ENCODE measurements at regions not wholly inside any gene's neighbourhood (a gene's known extent, or its start where the extent isn't known, plus 50 kb on each side); places are given as distances from the start of the nearest gene placed in this dataset.

DNA sequence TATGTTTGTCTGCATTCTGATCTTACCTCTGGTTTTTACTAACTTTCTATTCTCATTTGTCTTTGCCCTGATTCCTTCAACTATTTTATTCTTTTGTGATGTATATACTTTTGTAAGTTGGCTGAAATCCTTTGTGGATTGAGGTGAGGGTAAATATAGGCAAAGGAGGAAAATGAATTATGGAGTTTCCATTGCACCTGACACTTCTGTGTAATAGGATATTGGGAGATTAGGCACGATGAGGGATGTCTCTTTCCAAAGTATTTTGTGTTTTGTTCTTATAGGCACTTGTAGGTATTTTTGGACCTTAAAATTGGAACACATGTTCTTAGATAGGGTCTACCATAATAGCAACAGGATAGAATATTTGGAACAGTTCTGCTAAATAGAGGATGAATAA, 76.4 kb downstream of the HRH4 start:
- TF ChIP-seq, protein P1, sequence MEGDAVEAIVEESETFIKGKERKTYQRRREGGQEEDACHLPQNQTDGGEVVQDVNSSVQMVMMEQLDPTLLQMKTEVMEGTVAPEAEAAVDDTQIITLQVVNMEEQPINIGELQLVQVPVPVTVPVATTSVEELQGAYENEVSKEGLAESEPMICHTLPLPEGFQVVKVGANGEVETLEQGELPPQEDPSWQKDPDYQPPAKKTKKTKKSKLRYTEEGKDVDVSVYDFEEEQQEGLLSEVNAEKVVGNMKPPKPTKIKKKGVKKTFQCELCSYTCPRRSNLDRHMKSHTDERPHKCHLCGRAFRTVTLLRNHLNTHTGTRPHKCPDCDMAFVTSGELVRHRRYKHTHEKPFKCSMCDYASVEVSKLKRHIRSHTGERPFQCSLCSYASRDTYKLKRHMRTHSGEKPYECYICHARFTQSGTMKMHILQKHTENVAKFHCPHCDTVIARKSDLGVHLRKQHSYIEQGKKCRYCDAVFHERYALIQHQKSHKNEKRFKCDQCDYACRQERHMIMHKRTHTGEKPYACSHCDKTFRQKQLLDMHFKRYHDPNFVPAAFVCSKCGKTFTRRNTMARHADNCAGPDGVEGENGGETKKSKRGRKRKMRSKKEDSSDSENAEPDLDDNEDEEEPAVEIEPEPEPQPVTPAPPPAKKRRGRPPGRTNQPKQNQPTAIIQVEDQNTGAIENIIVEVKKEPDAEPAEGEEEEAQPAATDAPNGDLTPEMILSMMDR (IDR thresholded peaks at IDR 0.05; ENCODE audit: low read depth, low read length): no peak
- CTCF ChIA-PET: interaction anchor here (1.0 kb wide), 1 partner anchor 48 kb away, joined by 4 read pairs; no protein-coding TSS in a partner anchor
- POLR2A ChIA-PET: no interaction called here
- H3K27ac ChIP-seq (ENCODE audit: low read depth, low read length): no peak overlapping the region
- no peak overlapping the region for H3K4me3 ChIP-seq (ENCODE audit: low read depth, low read length)
- H3K9me3 ChIP-seq (ENCODE audit: control insufficient read depth, insufficient read depth, low read length): no peaks in the 10 kb centered on the region
- DNase-seq (ENCODE audit: low read depth, low spot score): no peak
- peaks cover 5% of the 10 kb centered on the region for H3K27me3 ChIP-seq (ENCODE audit: control insufficient read depth, insufficient read depth, low read length)

DNA sequence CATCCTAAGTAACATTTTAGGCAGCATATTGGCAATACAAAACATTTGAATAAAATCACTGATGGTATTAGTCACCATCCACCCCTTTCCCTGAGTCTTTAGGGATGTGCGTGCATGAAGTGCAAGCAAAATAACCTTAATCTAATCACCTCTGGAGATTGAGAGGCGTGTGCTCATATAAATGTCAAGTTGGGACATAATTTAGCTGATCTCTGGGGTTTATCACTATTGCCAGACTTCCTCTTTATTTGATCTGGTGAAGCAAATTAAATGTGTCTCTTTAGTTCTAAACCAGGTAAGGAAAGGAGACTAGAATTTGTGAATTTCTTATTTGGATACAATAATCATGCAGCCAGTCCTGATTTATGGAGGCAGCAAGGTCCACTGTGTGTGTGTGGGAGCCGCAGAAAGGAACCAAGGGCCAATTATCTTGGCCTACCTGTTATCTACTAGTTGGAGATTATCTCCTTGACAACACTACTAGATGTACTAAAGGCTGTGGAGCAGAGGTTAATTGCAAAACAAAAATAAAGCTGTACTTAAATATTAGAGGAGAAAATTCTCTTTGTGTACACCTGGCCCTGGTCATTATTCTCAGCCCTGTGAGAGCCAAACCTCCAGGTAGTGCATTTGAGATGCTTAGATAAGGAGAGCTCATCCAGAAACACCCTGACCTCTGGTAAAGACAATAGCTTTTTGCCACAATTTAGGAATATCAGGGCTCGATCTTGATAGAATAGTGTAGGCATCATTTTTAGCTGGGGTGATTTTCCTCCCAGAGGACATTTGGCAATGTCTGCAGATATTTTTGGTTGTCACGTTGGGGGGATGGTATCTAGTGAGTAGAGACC, 78.2 kb downstream of the HRH4 start:
- POLR2A ChIA-PET: no interaction called here
- no peaks in the 10 kb centered on the region for H3K9me3 ChIP-seq (ENCODE audit: control insufficient read depth, insufficient read depth, low read length)
- no peak overlapping the region for H3K4me3 ChIP-seq (ENCODE audit: low read depth, low read length)
- peaks cover 5% of the 10 kb centered on the region for H3K27me3 ChIP-seq (ENCODE audit: control insufficient read depth, insufficient read depth, low read length)
- TF ChIP-seq, protein P1 (IDR thresholded peaks at IDR 0.05; ENCODE audit: low read depth, low read length): no peak
- no peak overlapping the region for H3K27ac ChIP-seq (ENCODE audit: low read depth, low read length)
- CTCF ChIA-PET: no interaction called here
- no peak for DNase-seq (ENCODE audit: low read depth, low spot score)

DNA sequence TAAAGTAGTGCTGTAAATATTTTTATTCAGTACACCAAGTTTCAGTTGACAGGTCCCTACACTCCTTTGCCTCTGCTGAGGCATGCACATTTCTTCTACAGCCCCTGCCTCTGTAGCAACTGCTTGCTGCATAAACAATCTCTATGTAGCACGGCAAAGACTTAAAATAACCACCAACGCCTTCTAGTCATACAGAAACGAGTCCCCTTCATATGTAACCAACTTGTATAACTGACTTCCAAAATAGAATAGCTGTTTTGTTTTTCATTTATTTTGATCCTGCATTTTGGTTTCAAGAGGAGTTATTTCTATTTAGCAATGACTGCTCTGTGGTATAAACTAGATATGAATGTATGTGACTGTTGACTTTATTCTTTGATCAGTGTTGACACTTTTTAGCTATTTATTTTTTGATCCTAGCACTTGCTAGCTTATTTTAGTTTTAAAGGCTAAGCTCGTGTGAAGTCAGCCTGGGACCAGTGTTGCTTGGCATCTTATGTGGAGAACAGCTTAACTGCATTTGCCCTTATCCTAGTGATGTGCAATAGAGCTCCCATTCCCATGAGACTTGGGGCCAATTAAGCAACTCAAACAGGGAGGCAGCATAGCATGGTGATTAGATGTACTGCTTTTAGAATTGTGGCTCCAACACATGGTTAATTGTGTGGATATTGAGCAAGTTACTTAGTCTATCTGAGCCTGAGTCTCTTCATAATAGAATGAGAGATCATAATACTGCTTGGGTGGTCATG, 79.6 kb downstream of the HRH4 start:
- no peak overlapping the region for H3K27ac ChIP-seq (ENCODE audit: low read depth, low read length)
- TF ChIP-seq, protein P1 (IDR thresholded peaks at IDR 0.05; ENCODE audit: low read depth, low read length): no peak
- H3K27me3 ChIP-seq (ENCODE audit: control insufficient read depth, insufficient read depth, low read length): peaks cover 5% of the 10 kb centered on the region
- CTCF ChIA-PET: interaction anchor here (0.9 to 1.0 kb wide), 2 partner anchors 184 to 187 kb away, joined by 3 to 4 read pairs; no protein-coding TSS in a partner anchor
- POLR2A ChIA-PET: no interaction called here
- no peak overlapping the region for H3K4me3 ChIP-seq (ENCODE audit: low read depth, low read length)
- no peak for DNase-seq (ENCODE audit: low read depth, low spot score)
- no peaks in the 10 kb centered on the region for H3K9me3 ChIP-seq (ENCODE audit: control insufficient read depth, insufficient read depth, low read length)

DNA sequence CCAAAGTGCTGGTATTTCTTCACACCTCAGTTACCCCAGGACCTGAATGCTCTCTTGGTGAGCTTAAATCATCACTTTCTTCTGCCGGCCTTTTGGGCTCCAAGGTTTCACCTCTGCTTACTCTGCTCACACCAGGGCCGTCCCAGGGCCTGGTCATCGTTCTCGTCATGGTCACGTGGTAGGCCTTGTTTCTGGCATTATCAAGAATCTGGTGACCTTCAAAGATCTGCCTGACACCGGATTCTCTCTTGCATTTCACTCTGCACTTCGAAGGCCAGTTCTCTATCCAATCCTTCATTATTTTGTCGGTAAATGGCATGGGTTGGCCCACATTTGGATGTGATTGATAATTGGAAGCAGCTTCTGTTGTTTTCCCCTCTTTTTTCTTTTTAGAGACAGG, 80.5 kb downstream of the HRH4 start:
- Histone ChIP-seq H3K4me3 (ENCODE audit: low read depth, low read length) (no peak overlapping the region), H3K27me3 (ENCODE audit: control insufficient read depth, insufficient read depth, low read length) (peaks cover 5% of the 10 kb centered on the region), H3K27ac (ENCODE audit: low read depth, low read length) (no peak overlapping the region), H3K9me3 (ENCODE audit: control insufficient read depth, insufficient read depth, low read length) (no peaks in the 10 kb centered on the region)
- POLR2A ChIA-PET: no interaction called here
- CTCF ChIA-PET: interaction anchor here (0.6 to 0.9 kb wide), 2 partner anchors 52 to 183 kb away, joined by 3 read pairs; no protein-coding TSS in a partner anchor
- TF ChIP-seq, protein P1 (IDR thresholded peaks at IDR 0.05; ENCODE audit: low read depth, low read length): no peak
- no peak for DNase-seq (ENCODE audit: low read depth, low spot score)
